Activated CD8-positive, alpha-beta memory T cell treated with anti-CD3 and anti-CD28 coated beads for 48 hours (primary cell): ENCODE measurements at regions not wholly inside any gene's neighbourhood (a gene's known extent, or its start where the extent isn't known, plus 50 kb on each side); places are given as distances from the start of the nearest gene placed in this dataset.
"Not testable (repeated sequence)": the region's sequence is repeated elsewhere in the genome, so short reads cannot be mapped to it uniquely, and the experiment has no call there.

Source experiments
- DNase-seq, 3 experiments: peaks; one replicate each; pipeline ENCODE4 v3.0.0-alpha.2; 2020; ENCODE audit warnings: low read depth in 2 of 3, low spot score in 2 of 3

DNA sequence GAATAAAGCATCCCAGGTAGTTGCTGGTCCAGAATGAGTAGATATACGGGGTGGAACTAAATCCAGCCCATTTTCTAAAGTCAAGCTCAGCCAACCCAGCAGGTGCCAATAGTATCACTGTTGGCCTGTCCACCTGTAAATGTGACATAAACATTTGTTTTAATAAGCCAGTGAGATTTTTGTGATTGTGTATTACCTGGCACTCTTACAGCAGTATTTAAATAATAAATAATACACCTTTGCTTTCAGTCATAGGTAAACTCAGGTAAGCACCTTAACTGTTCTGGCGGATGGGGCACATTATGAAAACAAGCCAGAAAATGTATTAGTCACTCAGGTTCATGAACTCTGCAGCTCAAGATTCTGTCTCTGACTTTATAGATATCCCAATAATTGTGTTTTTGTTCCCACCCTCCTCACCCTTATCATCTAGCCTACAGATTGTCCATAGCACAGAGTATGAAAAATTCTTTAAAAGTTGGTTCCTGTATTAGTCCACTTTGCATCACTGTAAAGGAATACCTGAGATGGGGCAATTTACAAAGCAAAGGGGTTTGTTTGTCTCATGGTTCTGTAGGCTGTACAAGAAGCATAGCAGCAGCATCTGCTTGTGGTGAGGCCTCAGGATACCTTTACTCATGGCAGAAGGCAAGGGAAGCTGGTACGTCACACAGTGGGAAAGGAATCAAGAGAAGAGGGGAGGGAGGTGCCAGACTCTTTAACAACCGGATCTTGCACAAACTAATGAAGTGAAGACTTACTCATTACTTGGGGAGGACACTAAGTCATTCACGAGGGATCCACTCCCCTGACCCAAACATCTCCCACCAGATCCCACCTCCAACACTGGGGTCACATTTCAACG is 73.0 kb upstream of the CYRIA start:
- DNase-seq: no peak

DNA sequence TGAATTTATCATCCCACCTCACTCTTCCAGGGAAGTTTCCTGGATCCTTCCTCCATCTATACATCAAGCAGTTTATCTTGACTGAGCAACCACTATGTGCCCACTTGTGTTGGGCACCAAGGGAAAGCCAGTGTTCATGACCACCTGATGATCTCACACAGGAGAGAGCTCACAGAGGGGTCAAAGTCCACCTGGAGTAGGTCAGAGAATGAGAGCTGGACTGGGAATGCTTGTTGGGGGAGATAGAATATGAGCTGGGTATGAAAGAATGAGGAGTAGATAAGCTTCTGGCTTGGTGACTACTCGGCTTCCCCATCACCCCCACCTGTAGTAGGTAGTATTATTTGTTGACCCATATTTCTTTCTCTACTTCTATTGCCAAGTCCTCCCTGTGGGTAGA is 72.2 kb upstream of the CYRIA start:
- DNase-seq: no peak

- no peak for DNase-seq
Measured at GRCh38 chr2:16736633-16737032, 71.0 kb upstream of the CYRIA start.

- DNase-seq: no peak
Measured at GRCh38 chr2:16729335-16729734, 63.7 kb upstream of the CYRIA start.

- no peak for DNase-seq
Measured at GRCh38 chr2:16728351-16729136, 62.9 kb upstream of the CYRIA start.

DNA sequence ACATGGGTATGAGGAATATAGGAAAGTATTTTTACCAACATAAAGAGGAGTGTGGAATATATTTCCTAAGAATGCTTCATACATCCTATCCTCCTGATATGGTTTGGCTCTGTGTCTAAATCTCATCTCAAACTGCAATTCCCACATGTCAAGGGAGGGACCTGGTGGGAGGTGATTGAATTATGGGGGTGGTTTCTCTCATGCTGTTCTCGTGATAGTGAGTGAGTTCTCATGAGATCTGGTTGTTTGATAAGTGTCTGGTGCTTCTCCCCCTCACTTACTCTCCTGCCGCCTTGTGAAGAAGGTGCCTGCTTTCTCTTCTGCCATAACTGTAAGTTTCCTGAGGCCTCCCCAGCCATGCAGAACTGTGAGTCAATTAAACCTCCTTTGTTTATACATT is 62.2 kb upstream of the CYRIA start:
- not testable (repeated sequence) for DNase-seq

DNA sequence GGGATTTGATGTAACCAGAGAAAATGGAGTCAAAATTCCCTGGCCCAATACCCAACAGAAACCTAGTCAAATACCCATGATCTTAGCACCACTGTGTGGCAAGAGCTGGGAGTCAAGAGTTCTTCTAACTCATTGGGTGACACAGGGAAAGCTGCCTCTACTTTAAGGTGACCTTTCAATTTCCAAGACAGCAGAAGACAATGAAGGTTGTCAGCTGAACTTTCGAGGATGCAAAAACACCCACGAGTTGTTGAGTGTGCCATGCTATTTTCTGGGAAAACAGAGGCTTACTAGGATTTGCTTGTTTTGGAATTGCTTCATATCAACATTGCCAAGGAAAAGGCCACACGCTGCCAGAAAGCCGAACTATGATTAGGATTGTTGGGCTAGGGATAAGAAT is 61.6 kb upstream of the CYRIA start:
- no peak for DNase-seq

DNA sequence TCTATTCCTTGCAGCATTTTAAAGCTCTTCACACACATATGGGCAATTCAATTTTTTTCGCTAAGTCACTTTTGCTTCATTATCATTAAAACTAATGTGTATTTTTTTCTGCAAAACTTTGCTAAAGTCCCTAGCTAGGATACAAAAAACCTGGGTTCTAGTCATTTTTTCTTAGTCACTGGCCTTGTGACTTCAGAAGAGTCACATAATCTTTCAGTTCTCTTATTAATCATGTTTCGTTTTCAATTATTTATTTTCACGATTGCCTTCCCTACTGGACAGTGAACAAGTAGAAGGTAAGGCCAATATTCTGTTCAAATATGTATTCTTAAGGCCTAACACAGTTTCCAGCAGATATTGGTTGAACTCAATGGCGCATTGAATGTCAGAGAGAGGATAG is 60.9 kb upstream of the CYRIA start:
- DNase-seq: no peak

- no peak for DNase-seq
Measured at GRCh38 chr2:16726147-16726546, 60.5 kb upstream of the CYRIA start.

DNA sequence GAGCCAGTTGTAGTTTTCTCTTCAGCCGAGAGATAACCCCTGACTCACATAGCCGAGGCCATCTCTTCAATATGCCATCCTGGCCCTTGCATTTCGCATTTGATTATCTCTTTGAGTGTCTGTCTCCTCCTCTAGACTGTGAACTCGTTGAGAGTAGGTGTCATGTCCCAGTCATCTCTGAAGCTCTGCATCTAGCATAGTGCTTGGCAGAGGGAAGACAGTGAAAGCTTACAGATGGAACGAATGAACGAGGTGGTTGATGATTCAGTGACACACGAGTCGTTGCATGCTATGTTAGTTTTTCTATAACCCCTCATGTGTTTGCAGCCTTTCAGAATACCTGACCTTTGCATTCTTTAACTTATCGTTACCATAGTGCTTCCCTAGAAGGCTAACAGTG is 59.9 kb upstream of the CYRIA start:
- DNase-seq: no peak

- DNase-seq: no peak
Measured at GRCh38 chr2:16722677-16723076, 57.0 kb upstream of the CYRIA start.

GRCh38 chr2:16722126-16722525 is 56.5 kb upstream of the CYRIA start:
- no peak for DNase-seq

DNA sequence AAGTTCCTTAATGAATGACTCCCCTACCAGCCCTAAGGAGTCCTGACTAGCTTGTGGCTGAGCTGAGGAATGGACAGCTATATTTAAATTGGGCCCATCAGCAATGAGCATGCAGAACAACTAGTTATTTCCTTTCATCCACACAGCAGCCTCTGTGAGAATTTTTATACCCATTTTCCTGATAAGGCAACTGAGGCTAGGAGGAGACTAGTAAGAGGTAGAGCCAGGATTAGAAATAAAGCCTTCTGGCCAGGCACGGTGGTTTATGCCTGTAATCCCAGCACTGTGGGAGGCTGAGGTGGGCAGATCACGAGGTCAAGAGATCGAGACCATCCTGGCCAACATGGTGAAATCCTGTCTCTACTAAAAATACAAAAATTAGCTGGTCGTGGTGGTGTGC is 55.9 kb upstream of the CYRIA start:
- DNase-seq: not testable (repeated sequence)

DNA sequence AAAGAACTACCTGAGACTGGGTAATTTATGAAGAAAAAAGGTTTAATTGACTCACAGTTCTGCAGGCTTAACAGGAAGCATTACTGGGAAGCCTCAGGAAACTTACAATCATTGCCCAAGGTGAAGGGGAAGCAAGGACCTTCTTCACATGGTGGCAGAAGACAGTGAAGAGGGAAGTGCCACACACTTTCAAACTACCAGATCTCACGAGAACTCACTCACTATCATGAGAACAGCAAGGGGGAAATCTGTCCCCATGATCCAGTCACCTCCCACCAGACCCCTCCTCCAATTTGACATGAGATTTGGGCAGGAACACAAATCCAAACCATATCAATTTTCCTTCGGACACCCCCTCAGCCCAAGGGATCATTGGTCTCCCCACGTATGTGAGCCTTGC is 55.1 kb upstream of the CYRIA start:
- DNase-seq: not testable (repeated sequence)

GRCh38 chr2:16719485-16719808 is 53.8 kb upstream of the CYRIA start:
- DNase-seq: no peak

DNA sequence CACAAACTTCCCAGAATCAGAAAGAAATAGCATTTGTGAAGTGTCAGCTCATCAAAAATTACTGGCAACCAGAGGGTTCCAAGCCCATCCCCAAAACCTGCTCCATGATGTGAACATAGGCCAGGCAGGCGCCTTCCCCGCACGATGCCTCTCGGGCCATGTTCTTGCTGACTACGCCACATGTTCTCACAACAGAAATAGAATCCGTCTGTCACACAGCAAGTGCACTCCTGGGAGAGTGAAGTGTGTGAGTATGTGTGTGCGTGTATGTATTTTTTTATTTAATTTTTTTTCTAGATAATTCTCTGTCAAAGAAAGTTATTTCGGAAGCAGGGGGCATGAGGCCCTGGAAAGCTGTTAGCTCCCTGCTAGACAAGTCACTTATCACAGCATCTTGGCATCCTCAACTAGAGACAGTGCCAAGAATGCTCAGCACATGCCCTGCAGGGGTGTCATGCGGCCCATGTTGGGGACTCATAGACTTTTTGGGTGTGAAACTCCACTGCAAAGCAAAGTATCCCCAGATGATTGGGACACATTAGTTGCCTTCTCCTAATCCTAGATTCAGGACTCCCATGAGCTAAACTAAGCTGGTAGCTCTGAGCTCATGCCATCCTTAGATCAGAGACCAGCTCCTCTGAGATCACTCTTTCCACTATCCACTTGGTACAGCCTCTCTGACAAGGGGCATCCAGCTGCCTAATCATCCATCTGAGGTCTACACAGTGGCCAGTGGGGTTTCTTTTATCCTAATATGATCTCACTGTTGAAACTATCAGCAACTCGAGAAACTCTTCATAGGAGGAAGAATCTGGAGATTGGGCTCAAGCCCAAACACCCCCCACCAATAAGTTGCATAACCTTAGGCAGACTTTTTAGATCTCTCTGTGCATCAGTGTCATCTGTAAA is 53.2 kb upstream of the CYRIA start:
- no peak for DNase-seq

GRCh38 chr2:16717477-16717876 is 51.8 kb upstream of the CYRIA start:
- no peak for DNase-seq

DNA sequence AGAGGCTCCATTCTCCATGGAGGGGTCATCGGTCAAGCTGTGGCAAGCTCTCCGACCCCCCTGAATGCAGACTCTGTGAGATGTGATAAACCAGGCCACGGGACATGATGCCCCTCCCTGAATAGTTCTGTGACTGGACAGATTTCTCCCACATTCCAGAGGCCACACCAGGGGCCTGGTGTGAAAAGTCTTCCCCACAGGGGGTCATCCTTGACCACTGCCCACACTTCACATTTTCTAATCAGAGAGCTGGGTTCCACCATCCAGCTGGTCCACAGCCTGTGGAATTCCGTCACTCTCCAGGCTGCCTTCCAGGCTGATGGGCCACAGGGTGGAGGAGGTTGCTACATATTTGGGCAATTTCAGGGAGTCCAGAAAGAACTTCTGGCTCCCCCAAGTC is 51.3 kb upstream of the CYRIA start:
- no peak for DNase-seq

- no peak for DNase-seq
Measured at GRCh38 chr2:16716024-16716423, 50.4 kb upstream of the CYRIA start.
